ENCODE measurements at regions not wholly inside any gene's neighbourhood (a gene's known extent, or its start where the extent isn't known, plus 50 kb on each side); places are given as distances from the start of the nearest gene placed in this dataset.

DNA sequence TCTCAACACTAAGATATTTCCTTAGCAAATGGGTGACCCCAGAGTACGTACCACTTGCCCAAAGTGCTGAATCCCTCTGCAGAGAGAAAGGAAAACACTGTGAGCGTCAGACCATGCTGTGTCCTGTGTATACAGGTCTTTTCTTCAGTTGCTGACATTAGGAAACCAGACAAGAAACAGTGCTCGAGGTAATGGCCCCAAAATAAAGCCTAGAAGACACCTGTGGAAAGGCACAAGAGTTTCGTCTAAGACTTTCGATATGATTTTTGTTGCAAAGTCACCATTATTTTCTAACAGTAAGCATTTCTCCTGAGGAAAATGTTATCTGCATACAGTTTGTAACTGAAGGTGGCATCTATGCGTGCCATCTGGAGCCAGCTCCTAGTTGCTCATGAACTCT is 62.0 kb upstream of the SIMC1 start:
- Histone ChIP-seq H3K4me1 (ENCODE audit: insufficient read depth, low read length) (peaks cover 12% of the 10 kb centered on the region), H3K9ac (ENCODE audit: insufficient read depth, low read depth, low read length) (no peak overlapping the region), H3K9me3 (ENCODE audit: low read length) (peaks cover 10% of the 10 kb centered on the region), H4K20me1 (ENCODE audit: insufficient read depth, low read length) (no peaks in the 10 kb centered on the region), H3K27ac (ENCODE audit: extremely low read length, insufficient read depth, low read length) (no peak overlapping the region), H3K79me2 (ENCODE audit: insufficient read depth, low read length) (no peaks in the 10 kb centered on the region), H3K36me3 (replicated peaks in 1 of 2; ENCODE audit: control insufficient read depth in 1 of 2, insufficient read depth in 2 of 2, low read length in 2 of 2) (no peaks in the 10 kb centered on the region), H2AFZ (ENCODE audit: low read length) (no peak overlapping the region), H3K4me3 (replicated peaks in 1 of 3; ENCODE audit: insufficient read depth in 1 of 3, low read depth in 2 of 3, low read length in 3 of 3) (no peak overlapping the region), H3K4me2 (ENCODE audit: low read depth, low read length) (no peak overlapping the region), H3K27me3 (ENCODE audit: control insufficient read depth in 1 of 2, insufficient read depth in 2 of 2, low read length in 2 of 2) (peaks cover 0 to 6% of the 10 kb centered on the region in 2 experiments; a peak in 2 of 5 replicates)
- TF ChIP-seq, protein P1, sequence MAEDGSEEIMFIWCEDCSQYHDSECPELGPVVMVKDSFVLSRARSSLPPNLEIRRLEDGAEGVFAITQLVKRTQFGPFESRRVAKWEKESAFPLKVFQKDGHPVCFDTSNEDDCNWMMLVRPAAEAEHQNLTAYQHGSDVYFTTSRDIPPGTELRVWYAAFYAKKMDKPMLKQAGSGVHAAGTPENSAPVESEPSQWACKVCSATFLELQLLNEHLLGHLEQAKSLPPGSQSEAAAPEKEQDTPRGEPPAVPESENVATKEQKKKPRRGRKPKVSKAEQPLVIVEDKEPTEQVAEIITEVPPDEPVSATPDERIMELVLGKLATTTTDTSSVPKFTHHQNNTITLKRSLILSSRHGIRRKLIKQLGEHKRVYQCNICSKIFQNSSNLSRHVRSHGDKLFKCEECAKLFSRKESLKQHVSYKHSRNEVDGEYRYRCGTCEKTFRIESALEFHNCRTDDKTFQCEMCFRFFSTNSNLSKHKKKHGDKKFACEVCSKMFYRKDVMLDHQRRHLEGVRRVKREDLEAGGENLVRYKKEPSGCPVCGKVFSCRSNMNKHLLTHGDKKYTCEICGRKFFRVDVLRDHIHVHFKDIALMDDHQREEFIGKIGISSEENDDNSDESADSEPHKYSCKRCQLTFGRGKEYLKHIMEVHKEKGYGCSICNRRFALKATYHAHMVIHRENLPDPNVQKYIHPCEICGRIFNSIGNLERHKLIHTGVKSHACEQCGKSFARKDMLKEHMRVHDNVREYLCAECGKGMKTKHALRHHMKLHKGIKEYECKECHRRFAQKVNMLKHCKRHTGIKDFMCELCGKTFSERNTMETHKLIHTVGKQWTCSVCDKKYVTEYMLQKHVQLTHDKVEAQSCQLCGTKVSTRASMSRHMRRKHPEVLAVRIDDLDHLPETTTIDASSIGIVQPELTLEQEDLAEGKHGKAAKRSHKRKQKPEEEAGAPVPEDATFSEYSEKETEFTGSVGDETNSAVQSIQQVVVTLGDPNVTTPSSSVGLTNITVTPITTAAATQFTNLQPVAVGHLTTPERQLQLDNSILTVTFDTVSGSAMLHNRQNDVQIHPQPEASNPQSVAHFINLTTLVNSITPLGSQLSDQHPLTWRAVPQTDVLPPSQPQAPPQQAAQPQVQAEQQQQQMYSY (CRISPR knock-in tag; IDR thresholded peaks at IDR 0.05) = no peak
- TF ChIP-seq NFIB (CRISPR knock-in tag; IDR thresholded peaks at IDR 0.05; ENCODE audit: borderline replicate concordance) = no peak
- 0 out of 2 replicates have a peak, but pooled peaks have one; percentile 13 for TF ChIP-seq MAFF (IDR thresholded peaks at IDR 0.05; ENCODE audit: low read depth, low read length)
- TF ChIP-seq, protein P2, sequence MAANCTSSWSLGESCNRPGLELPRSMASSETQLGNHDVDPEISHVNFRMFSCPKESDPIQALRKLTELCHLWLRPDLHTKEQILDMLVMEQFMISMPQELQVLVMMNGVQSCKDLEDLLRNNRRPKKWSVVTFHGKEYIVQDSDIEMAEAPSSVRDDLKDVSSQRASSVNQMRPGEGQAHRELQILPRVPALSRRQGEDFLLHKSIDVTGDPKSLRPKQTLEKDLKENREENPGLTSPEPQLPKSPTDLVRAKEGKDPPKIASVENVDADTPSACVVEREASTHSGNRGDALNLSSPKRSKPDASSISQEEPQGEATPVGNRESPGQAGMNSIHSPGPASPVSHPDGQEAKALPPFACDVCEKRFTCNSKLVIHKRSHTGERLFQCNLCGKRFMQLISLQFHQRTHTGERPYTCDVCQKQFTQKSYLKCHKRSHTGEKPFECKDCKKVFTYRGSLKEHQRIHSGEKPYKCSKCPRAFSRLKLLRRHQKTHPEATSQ (CRISPR knock-in tag; IDR thresholded peaks at IDR 0.05; ENCODE audit: borderline replicate concordance) = no peak
- TF ChIP-seq, protein P3, sequence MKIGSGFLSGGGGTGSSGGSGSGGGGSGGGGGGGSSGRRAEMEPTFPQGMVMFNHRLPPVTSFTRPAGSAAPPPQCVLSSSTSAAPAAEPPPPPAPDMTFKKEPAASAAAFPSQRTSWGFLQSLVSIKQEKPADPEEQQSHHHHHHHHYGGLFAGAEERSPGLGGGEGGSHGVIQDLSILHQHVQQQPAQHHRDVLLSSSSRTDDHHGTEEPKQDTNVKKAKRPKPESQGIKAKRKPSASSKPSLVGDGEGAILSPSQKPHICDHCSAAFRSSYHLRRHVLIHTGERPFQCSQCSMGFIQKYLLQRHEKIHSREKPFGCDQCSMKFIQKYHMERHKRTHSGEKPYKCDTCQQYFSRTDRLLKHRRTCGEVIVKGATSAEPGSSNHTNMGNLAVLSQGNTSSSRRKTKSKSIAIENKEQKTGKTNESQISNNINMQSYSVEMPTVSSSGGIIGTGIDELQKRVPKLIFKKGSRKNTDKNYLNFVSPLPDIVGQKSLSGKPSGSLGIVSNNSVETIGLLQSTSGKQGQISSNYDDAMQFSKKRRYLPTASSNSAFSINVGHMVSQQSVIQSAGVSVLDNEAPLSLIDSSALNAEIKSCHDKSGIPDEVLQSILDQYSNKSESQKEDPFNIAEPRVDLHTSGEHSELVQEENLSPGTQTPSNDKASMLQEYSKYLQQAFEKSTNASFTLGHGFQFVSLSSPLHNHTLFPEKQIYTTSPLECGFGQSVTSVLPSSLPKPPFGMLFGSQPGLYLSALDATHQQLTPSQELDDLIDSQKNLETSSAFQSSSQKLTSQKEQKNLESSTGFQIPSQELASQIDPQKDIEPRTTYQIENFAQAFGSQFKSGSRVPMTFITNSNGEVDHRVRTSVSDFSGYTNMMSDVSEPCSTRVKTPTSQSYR (CRISPR knock-in tag; IDR thresholded peaks at IDR 0.05; ENCODE audit: borderline replicate concordance) = no peak
- intact Hi-C loops (cut with micrococcal nuclease; ENCODE audit: unreplicated experiment) (no loop called here), in situ Hi-C loops (cut with HindIII; ENCODE audit: extremely low pct_ligation_motif_present, low pct_unique_long_range_greater_than_20kb) (no loop called here)
- no peak for DNase-seq (ENCODE audit: low spot score)
- ChIA-PET POLR2A (no interaction called here), CTCF (ENCODE audit: low intra/inter-chr PET ratio, low total read pairs) (no interaction called here)
- 25% methylated on average over 6 of the region's 6 CpGs for WGBS (ENCODE audit: low lambda C conversion rate)
- no TSS peak for BruUV-seq (replicated peaks)
- FAIRE-seq = no peak
- ATAC-seq = no peak

Measured in HepG2 (cell line).